HFFc6 (cell line): ENCODE measurements at regions not wholly inside any gene's neighbourhood (a gene's known extent, or its start where the extent isn't known, plus 50 kb on each side); places are given as distances from the start of the nearest gene placed in this dataset.

Experiments
- DNase-seq: peaks from one replicate; pipeline ENCODE4 v3.0.0-alpha.2; 2018
- H3K27ac Mint-ChIP-seq: 2 replicates; pipeline ENCODE4 v1.8.0; 2020; ENCODE audit warnings: mild to moderate bottlenecking, mixed read lengths
- H3K27me3 Mint-ChIP-seq: 2 replicates; pipeline ENCODE4 v1.8.0; 2021; ENCODE audit warnings: mild to moderate bottlenecking, moderate library complexity, mixed read lengths; ENCODE audit not compliant: insufficient read depth
- H3K36me3 Mint-ChIP-seq: 2 replicates; pipeline ENCODE4 v1.8.0; 2021; ENCODE audit warnings: low read depth, mixed read lengths
- H3K4me1 Mint-ChIP-seq: 2 replicates; pipeline ENCODE4 v1.8.0; 2020; ENCODE audit warnings: low read depth, mixed read lengths
- H3K4me3 Mint-ChIP-seq: 2 replicates; pipeline ENCODE4 v1.8.0; 2020; ENCODE audit warnings: mild to moderate bottlenecking, moderate library complexity, mixed read lengths
- H3K9me3 Mint-ChIP-seq: 2 replicates; pipeline ENCODE4 v1.8.0; 2020; ENCODE audit warnings: mild to moderate bottlenecking, mixed read lengths
- CTCF ChIP-seq: fragments of 200-600 bp; sonication (generic); IDR thresholded peaks from 2 replicates; pipeline ENCODE4 v1.5.0; 2021; ENCODE audit warnings: antibody characterized with exemption, mild to moderate bottlenecking

- no peak for DNase-seq
- Mint-ChIP-seq H3K36me3 (no peaks in the 10 kb centered on the region), H3K4me3 (no peak overlapping the region), H3K27ac (no peak overlapping the region), H3K27me3 (no peaks in the 10 kb centered on the region), H3K4me1 (no peaks in the 10 kb centered on the region), H3K9me3 (peaks cover 55% of the 10 kb centered on the region)
- TF ChIP-seq CTCF, result no peak
Measured at GRCh38 chr2:21757805-21758430, 634.1 kb downstream of the TDRD15 start.

- Mint-ChIP-seq H3K36me3 (no peaks in the 10 kb centered on the region), H3K27ac (no peak overlapping the region), H3K9me3 (peaks cover 50% of the 10 kb centered on the region), H3K27me3 (no peaks in the 10 kb centered on the region), H3K4me3 (no peak overlapping the region), H3K4me1 (no peaks in the 10 kb centered on the region)
- DNase-seq, result no peak
- no peak for TF ChIP-seq CTCF
Measured at GRCh38 chr2:21759819-21760218, 636.1 kb downstream of the TDRD15 start.

GRCh38 chr2:21761361-21761760 lies 637.6 kb downstream of the TDRD15 start:
- Mint-ChIP-seq H3K9me3 (peaks cover 40% of the 10 kb centered on the region), H3K4me3 (no peak overlapping the region), H3K36me3 (no peaks in the 10 kb centered on the region), H3K4me1 (no peaks in the 10 kb centered on the region), H3K27me3 (no peaks in the 10 kb centered on the region), H3K27ac (no peak overlapping the region)
- no peak for DNase-seq
- no peak for TF ChIP-seq CTCF

- no peaks in the 10 kb centered on the region for H3K36me3 Mint-ChIP-seq
- no peaks in the 10 kb centered on the region for H3K27me3 Mint-ChIP-seq
- no peak for DNase-seq
- TF ChIP-seq CTCF, result no peak
- peaks cover 48% of the 10 kb centered on the region for H3K9me3 Mint-ChIP-seq
- no peak overlapping the region for H3K27ac Mint-ChIP-seq
- H3K4me3 Mint-ChIP-seq, result no peak overlapping the region
- no peaks in the 10 kb centered on the region for H3K4me1 Mint-ChIP-seq
Measured at GRCh38 chr2:21763501-21763900, 639.7 kb downstream of the TDRD15 start.

- H3K4me3 Mint-ChIP-seq, result no peak overlapping the region
- peaks cover 21% of the 10 kb centered on the region for H3K9me3 Mint-ChIP-seq
- no peak for DNase-seq
- no peak for TF ChIP-seq CTCF
- no peaks in the 10 kb centered on the region; the same call in 1 of the 2 replicates for H3K4me1 Mint-ChIP-seq
- H3K27me3 Mint-ChIP-seq, result no peaks in the 10 kb centered on the region
- H3K36me3 Mint-ChIP-seq, result no peaks in the 10 kb centered on the region
- no peak overlapping the region for H3K27ac Mint-ChIP-seq
Measured at GRCh38 chr2:21770787-21771186, 647.0 kb downstream of the TDRD15 start.

GRCh38 chr2:21772624-21773023 lies 648.9 kb downstream of the TDRD15 start:
- Mint-ChIP-seq H3K9me3 (peaks cover 15% of the 10 kb centered on the region; the same call in 1 of the 2 replicates), H3K27me3 (no peaks in the 10 kb centered on the region), H3K36me3 (no peaks in the 10 kb centered on the region), H3K27ac (no peak overlapping the region), H3K4me1 (no peaks in the 10 kb centered on the region; the same call in 1 of the 2 replicates), H3K4me3 (no peak overlapping the region)
- no peak for TF ChIP-seq CTCF
- DNase-seq, result peak; percentile 3
